Esophagus squamous epithelium (tissue), 4 donors: ENCODE measurements at regions not wholly inside any gene's neighbourhood (a gene's known extent, or its start where the extent isn't known, plus 50 kb on each side); places are given as distances from the start of the nearest gene placed in this dataset.

ENCODE experiments used
- CTCF ChIP-seq, 6 experiments: fragments of 450-650 bp in 4 of 6; fragments of 200-600 bp in 2 of 6; sonication (generic) in 2 of 6; IDR thresholded peaks; one replicate each; pipeline ENCODE4 v1.5.1; 2016 to 2019; ENCODE audit warnings: antibody characterized with exemption in 6 of 6, mild to moderate bottlenecking in 4 of 6, moderate library complexity in 4 of 6
- POLR2A ChIP-seq, 4 donors: fragments of 450-650 bp; IDR thresholded peaks; one replicate each; pipeline ENCODE4 v1.6.1; 2017; ENCODE audit warnings: antibody characterized with exemption in 4 of 4, mild to moderate bottlenecking in 4 of 4, moderate library complexity in 3 of 4

GRCh38 chr5:120141076-120141475 is 323.0 kb upstream of the PRR16 start:
- no peak for TF ChIP-seq CTCF (IDR thresholded peaks at IDR 0.05)
- TF ChIP-seq POLR2A (IDR thresholded peaks at IDR 0.05): no peak
